GM10248 (cell line): ENCODE measurements at regions not wholly inside any gene's neighbourhood (a gene's known extent, or its start where the extent isn't known, plus 50 kb on each side); places are given as distances from the start of the nearest gene placed in this dataset.

ENCODE experiments used
- CTCF ChIA-PET: fragments of 300-600 bp; sonication (Branson Sonifier 250); formaldehyde crosslinking; extraction: SDS; loops from one replicate; lab custom pipeline; 2021; ENCODE audit warnings: antibody characterized with exemption; lab: Yijun Ruan, JAX
- POLR2A ChIA-PET: fragments of 350-650 bp; sonication (Branson Sonifier 250); formaldehyde crosslinking; extraction: SDS; loops from one replicate; lab custom pipeline; 2020; ENCODE audit warnings: antibody characterized with exemption; lab: Yijun Ruan, JAX
- DNase-seq: peaks from one replicate; pipeline ENCODE4 v3.0.0; 2012; ENCODE audit errors: extremely low spot score
- CTCF ChIP-seq: IDR thresholded peaks from 2 replicates; pipeline ENCODE4 v1.5.1; 2012; ENCODE audit warnings: mild to moderate bottlenecking, low read depth; ENCODE audit errors: extremely low read depth, missing control alignments, control extremely low read depth

- POLR2A ChIA-PET: no interaction called here
- CTCF ChIA-PET: interaction anchor here (1.3 to 1.8 kb wide), 2 partner anchors 344 to 348 kb away, joined by 4 to 5 read pairs; no protein-coding TSS in a partner anchor
- TF ChIP-seq CTCF: peak; percentile 4
- DNase-seq: no peak
These were observed 110.3 kb downstream of the MFSD1 start for GRCh38 chr3:158912188-158912587.

GRCh38 chr3:158912621-158913020, 110.8 kb downstream of the MFSD1 start:
- ChIA-PET CTCF (interaction anchor here (1.3 to 1.8 kb wide), 2 partner anchors 344 to 347 kb away, joined by 4 to 5 read pairs; no protein-coding TSS in a partner anchor), POLR2A (no interaction called here)
- no peak for TF ChIP-seq CTCF
- no peak for DNase-seq

- ChIA-PET POLR2A (no interaction called here), CTCF (interaction anchor here (1.3 to 1.8 kb wide), 3 partner anchors 70 to 344 kb away, joined by 3 to 7 read pairs (median 4); no protein-coding TSS in a partner anchor)
- no peak for DNase-seq
- TF ChIP-seq CTCF: no peak
These were observed 114.3 kb downstream of the MFSD1 start for GRCh38 chr3:158916111-158916510.

- CTCF ChIA-PET: interaction anchor here (0.8 to 1.9 kb wide), 8 partner anchors 11 to 348 kb away, joined by 3 to 12 read pairs (median 3); no protein-coding TSS in a partner anchor
- TF ChIP-seq CTCF: peak; percentile 67
- DNase-seq: peak; percentile 27
- POLR2A ChIA-PET: no interaction called here
These were observed 116.2 kb downstream of the MFSD1 start for GRCh38 chr3:158918008-158918407.

- no peak for TF ChIP-seq CTCF
- POLR2A ChIA-PET: no interaction called here
- CTCF ChIA-PET: interaction anchor here (0.7 to 1.9 kb wide), 8 partner anchors 8 to 347 kb away, joined by 3 to 12 read pairs (median 3); no protein-coding TSS in a partner anchor
- no peak for DNase-seq
These were observed 116.6 kb downstream of the MFSD1 start for GRCh38 chr3:158918451-158918850.

- ChIA-PET CTCF (interaction anchor here (1.1 kb wide), 2 partner anchors 12 to 340 kb away, joined by 3 read pairs; no protein-coding TSS in a partner anchor), POLR2A (no interaction called here)
- TF ChIP-seq CTCF: no peak
- no peak for DNase-seq
These were observed 118.5 kb downstream of the MFSD1 start for GRCh38 chr3:158920371-158920770.
